Stomach smooth muscle (tissue), 2 donors: ENCODE measurements at regions not wholly inside any gene's neighbourhood (a gene's known extent, or its start where the extent isn't known, plus 50 kb on each side); places are given as distances from the start of the nearest gene placed in this dataset.

ENCODE experiments used
- H3K27ac ChIP-seq: one replicate; pipeline ENCODE4 v1.7.0; 2013; ENCODE audit warnings: mild to moderate bottlenecking, low read length, inconsistent platforms
- H3K27me3 ChIP-seq, 2 donors: one replicate each; pipeline ENCODE4 v1.7.0; 2013; ENCODE audit warnings: low read length in 2 of 2; ENCODE audit not compliant: insufficient read depth in 2 of 2, control insufficient read depth in 1 of 2
- H3K36me3 ChIP-seq, 2 donors: one replicate each; pipeline ENCODE4 v1.7.0; 2013; ENCODE audit warnings: low read length in 2 of 2; ENCODE audit not compliant: control insufficient read depth in 2 of 2, insufficient read depth in 2 of 2
- H3K4me1 ChIP-seq: one replicate; pipeline ENCODE4 v1.7.0; 2013; ENCODE audit warnings: low read length; ENCODE audit not compliant: control insufficient read depth, insufficient read depth
- H3K4me3 ChIP-seq, 2 donors: one replicate each; pipeline ENCODE4 v1.7.0; 2013; ENCODE audit warnings: low read length in 2 of 2
- H3K9ac ChIP-seq, 2 donors: one replicate each; pipeline ENCODE4 v1.7.0; 2013; ENCODE audit warnings: low read length in 2 of 2, mild to moderate bottlenecking in 1 of 2
- H3K9me3 ChIP-seq, 2 donors: one replicate each; pipeline ENCODE4 v1.7.0; 2013; ENCODE audit warnings: low read length in 2 of 2; ENCODE audit not compliant: control insufficient read depth in 2 of 2
- donor health status: healthy.
- donor health status: Pancreatic carcinoma.

GRCh38 chr3:180743813-180744590, 64.7 kb upstream of the CCDC39 start:
- Histone ChIP-seq H3K4me3 (no peak overlapping the region), H3K27me3 (no peaks in the 10 kb centered on the region), H3K36me3 (no peaks in the 10 kb centered on the region), H3K27ac (no peak overlapping the region), H3K4me1 (no peaks in the 10 kb centered on the region), H3K9me3 (no peaks in the 10 kb centered on the region), H3K9ac (no peak overlapping the region)

GRCh38 chr3:180747805-180748361, 68.6 kb upstream of the CCDC39 start:
- H3K27me3 ChIP-seq = no peaks in the 10 kb centered on the region
- H3K4me3 ChIP-seq = no peak overlapping the region
- H3K36me3 ChIP-seq = no peaks in the 10 kb centered on the region
- H3K4me1 ChIP-seq = no peaks in the 10 kb centered on the region
- no peaks in the 10 kb centered on the region for H3K9me3 ChIP-seq
- no peak overlapping the region for H3K27ac ChIP-seq
- H3K9ac ChIP-seq = no peak overlapping the region

GRCh38 chr3:180749322-180749721, 70.0 kb upstream of the CCDC39 start:
- H3K36me3 ChIP-seq = no peaks in the 10 kb centered on the region
- H3K27ac ChIP-seq = no peak overlapping the region
- no peak overlapping the region for H3K9ac ChIP-seq
- no peaks in the 10 kb centered on the region for H3K27me3 ChIP-seq
- H3K4me3 ChIP-seq = no peak overlapping the region
- no peaks in the 10 kb centered on the region for H3K4me1 ChIP-seq
- H3K9me3 ChIP-seq = no peaks in the 10 kb centered on the region

GRCh38 chr3:180749796-180750195, 70.5 kb upstream of the CCDC39 start:
- Histone ChIP-seq H3K4me1 (no peaks in the 10 kb centered on the region), H3K4me3 (no peak overlapping the region), H3K36me3 (no peaks in the 10 kb centered on the region), H3K27ac (no peak overlapping the region), H3K27me3 (no peaks in the 10 kb centered on the region), H3K9me3 (no peaks in the 10 kb centered on the region), H3K9ac (no peak overlapping the region)

- Histone ChIP-seq H3K27ac (no peak overlapping the region), H3K27me3 (no peaks in the 10 kb centered on the region), H3K4me3 (no peak overlapping the region), H3K4me1 (no peaks in the 10 kb centered on the region), H3K9me3 (peaks cover 2 to 6% of the 10 kb centered on the region in 2 donors), H3K9ac (no peak overlapping the region), H3K36me3 (no peaks in the 10 kb centered on the region)
These were observed 76.3 kb upstream of the CCDC39 start for GRCh38 chr3:180755556-180755955.

- H3K27ac ChIP-seq = no peak overlapping the region
- no peaks in the 10 kb centered on the region for H3K27me3 ChIP-seq
- H3K9ac ChIP-seq = no peak overlapping the region
- no peak overlapping the region for H3K4me3 ChIP-seq
- H3K9me3 ChIP-seq = peaks cover 2 to 6% of the 10 kb centered on the region in 2 donors
- H3K36me3 ChIP-seq = no peaks in the 10 kb centered on the region
- no peaks in the 10 kb centered on the region for H3K4me1 ChIP-seq
These were observed 83.6 kb upstream of the CCDC39 start for GRCh38 chr3:180762866-180763265.

GRCh38 chr3:180764481-180764880, 85.2 kb upstream of the CCDC39 start:
- H3K4me3 ChIP-seq = no peak overlapping the region
- no peak overlapping the region for H3K9ac ChIP-seq
- H3K27ac ChIP-seq = no peak overlapping the region
- H3K4me1 ChIP-seq = no peaks in the 10 kb centered on the region
- no peaks in the 10 kb centered on the region for H3K27me3 ChIP-seq
- H3K9me3 ChIP-seq = peaks cover 0 to under 1% of the 10 kb centered on the region in 2 donors
- H3K36me3 ChIP-seq = no peaks in the 10 kb centered on the region

GRCh38 chr3:180770639-180771038, 91.3 kb upstream of the CCDC39 start:
- H3K27ac ChIP-seq = no peak overlapping the region
- no peaks in the 10 kb centered on the region for H3K27me3 ChIP-seq
- H3K9me3 ChIP-seq = no peaks in the 10 kb centered on the region
- no peaks in the 10 kb centered on the region for H3K4me1 ChIP-seq
- no peak overlapping the region for H3K4me3 ChIP-seq
- no peak overlapping the region for H3K9ac ChIP-seq
- no peaks in the 10 kb centered on the region for H3K36me3 ChIP-seq

- Histone ChIP-seq H3K4me3 (no peak overlapping the region), H3K27ac (no peak overlapping the region), H3K36me3 (no peaks in the 10 kb centered on the region), H3K9ac (no peak overlapping the region), H3K4me1 (no peaks in the 10 kb centered on the region), H3K9me3 (peaks cover 0 to 9% of the 10 kb centered on the region in 2 donors), H3K27me3 (no peaks in the 10 kb centered on the region)
These were observed 97.1 kb upstream of the CCDC39 start for GRCh38 chr3:180776433-180776832.

GRCh38 chr3:180782195-180782984, 103.1 kb upstream of the CCDC39 start:
- Histone ChIP-seq H3K27ac (no peak overlapping the region), H3K9ac (no peak overlapping the region), H3K27me3 (no peaks in the 10 kb centered on the region)

More at GRCh38 chr3:180782195-180782984, 103.1 kb upstream of the CCDC39 start:
- Histone ChIP-seq H3K9me3 (peaks cover 3 to 9% of the 10 kb centered on the region in 2 donors), H3K36me3 (no peaks in the 10 kb centered on the region), H3K4me1 (no peaks in the 10 kb centered on the region), H3K4me3 (no peak overlapping the region)
